HG03342 (cell line): ENCODE measurements at regions not wholly inside any gene's neighbourhood (a gene's known extent, or its start where the extent isn't known, plus 50 kb on each side); places are given as distances from the start of the nearest gene placed in this dataset.
"Not testable (repeated sequence)": the region's sequence is repeated elsewhere in the genome, so short reads cannot be mapped to it uniquely, and the experiment has no call there.

Experiments used
- ATAC-seq: cut with Tn5 transposase; IDR thresholded peaks from one replicate; pipeline ENCODE4 v1.9.1; 2021; ENCODE audit warnings: mild to moderate bottlenecking, moderate library complexity; ENCODE audit not compliant: unreplicated experiment

DNA sequence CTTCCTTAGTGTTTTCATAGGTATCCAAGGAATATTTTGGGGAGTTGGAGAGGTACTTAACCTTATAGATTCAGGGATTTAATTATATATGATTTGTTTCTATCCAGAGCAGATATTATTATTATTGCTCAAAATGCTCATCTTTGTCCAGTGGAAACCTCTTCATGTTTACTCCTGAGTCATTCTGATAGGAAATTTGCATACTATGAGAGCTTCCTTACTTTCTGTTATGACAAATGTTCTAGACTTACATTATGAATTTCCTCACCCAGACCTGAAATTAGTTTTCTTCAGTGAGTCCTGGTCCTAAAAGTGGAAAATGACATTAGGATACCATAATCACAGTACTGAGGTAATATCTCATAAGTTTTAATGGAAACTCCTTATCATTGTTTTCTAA is 57.5 kb upstream of the PLPPR5 start:
- peak; percentile 65 for ATAC-seq

DNA sequence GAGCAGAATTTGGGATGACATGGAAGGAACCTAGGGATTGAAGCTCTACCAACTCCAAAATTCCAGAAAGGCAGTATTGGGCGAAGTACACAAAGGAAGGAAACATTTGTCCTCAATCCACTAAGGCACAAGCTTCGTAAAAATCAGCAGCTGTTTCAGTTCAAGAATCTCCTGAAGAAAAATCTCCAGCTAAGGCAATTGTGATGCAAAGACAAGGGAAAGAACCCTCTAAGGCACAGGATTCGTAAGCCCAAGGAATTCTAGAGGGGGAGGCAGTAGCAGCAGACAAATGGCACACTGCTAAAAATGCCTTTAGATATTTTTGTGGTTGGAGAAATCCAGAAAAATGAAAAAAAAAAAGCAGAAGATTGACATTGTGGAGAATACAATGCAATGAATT is 64.5 kb upstream of the PLPPR5 start:
- ATAC-seq: no peak

DNA sequence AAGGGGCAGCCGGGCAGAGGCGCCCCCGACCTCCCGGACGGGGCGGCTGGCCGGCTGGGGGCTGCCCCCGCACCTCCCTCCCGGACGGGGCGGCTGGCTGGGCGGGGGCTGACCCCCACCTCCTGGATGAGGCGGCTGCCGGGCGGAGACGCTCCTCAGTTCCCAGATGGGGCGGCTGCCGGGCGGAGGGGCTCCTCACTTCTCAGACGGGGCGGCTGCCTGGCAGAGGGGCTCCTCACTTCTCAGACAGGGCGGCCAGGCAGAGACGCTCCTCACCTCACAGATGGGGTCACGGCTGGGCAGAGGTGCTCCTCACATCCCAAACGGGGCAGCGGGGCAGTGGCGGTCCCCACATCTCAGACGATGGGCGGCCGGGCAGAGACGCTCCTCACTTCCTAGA is 73.9 kb upstream of the PLPPR5 start:
- not testable (repeated sequence) for ATAC-seq

DNA sequence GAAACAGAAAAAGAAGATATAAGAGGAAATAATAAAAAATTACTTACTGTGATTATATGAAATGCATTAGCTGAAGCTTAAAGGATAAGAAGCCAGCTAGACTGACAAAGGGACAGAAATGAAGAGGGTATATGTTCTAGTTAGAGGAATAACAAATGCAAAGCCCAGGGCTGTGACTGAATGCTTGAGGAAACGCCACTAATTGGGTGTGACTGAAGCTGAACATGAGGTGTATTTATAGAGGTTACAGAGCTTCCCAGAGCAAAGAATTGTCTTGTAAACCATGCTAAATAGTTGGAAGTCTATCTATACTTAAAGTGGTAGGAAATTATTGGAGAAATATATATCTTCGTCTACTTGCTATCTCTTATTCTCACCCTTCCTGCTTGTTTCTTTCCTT is 77.7 kb upstream of the PLPPR5 start:
- ATAC-seq: no peak

DNA sequence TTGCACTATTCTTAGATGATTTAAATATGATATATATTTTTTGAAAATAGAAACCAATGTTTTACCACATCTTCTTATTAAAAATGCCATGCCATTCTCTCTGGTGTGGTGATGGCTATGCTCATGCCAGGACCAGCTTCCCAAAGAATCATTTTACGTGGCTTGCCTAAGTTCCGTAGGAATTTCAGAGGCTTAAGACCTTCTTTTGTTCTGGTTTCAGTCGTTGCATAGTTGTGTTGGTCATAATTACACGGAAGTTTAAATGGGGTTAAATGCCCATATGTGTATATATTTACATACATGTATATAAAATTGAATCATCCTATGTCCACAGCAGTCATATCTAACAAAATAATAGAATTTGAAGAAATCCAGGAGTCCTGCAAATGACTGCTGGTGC is 78.7 kb upstream of the PLPPR5 start:
- ATAC-seq: no peak

DNA sequence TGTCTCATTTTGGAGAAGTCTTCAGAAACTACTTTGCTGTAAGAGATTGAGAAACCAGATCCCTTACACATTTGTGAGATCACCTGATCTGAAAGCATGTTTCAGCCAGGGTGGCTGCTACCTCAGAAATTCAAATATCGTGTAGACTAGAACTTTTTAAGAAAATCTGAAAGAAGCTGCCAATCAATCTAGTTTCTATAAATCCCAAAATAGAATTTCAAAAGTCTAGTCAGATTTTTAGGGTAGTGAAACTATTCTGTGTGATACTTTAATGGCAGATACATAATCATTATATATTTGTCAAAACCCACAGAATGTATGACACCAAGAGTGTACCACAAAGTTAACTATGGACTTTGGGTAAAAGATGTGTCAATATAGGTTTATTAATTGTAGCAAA is 79.9 kb upstream of the PLPPR5 start:
- ATAC-seq: peak; percentile 75

DNA sequence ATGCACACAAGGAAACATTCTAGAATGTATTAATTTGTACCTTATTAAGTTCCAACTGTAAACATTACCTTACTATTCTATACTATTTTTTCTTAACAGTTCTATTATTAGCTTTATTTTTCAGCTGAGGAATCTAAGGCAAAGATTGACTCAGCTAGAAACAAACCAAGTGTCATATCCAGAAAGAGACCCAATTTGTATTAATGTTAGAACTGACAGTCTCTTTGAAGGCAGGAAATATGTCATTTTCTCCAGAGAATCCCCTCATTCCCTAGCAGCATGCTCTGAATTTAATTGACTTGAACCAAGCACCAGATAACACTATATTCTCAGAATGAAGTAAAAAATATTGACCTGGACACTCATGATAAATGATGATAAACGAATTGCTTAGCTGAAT is 81.4 kb upstream of the PLPPR5 start:
- ATAC-seq: no peak

DNA sequence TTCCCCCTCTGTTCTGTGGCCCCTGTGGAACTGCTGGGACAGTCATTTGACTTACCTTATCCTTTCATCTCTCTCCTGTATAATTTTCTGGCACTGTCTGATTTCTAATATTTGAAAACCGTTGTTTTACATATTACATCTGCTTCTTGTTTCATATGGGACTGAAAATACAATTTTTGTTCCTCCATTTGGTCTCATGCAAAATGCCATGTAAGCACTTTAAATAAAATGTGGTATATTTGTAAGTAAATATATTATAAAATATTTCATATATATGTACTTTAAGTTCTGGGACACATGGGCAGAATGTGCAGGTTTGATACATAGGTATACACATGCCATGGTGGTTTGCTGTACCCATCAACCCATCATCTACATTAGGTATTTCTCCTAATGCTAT is 93.9 kb upstream of the PLPPR5 start:
- ATAC-seq: no peak

DNA sequence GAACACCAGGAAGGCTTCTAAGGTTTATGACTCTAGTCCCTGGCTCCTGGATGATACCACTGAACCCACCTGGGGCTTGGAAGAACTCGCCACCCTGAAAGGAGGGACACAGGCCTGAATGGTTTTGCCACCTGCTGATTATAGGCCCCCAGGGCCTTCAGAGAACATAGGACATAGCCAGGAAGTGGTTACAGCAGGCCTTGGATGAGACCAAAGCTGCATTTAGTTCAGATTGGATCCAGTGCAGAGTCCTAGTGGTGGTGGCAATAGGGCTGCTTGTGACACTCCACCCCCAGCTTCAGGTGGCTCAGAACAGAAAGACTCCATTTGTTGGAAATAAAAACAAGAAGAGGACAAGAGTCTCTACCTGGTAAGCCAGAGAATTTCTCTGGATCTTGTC is 101.6 kb upstream of the PLPPR5 start:
- ATAC-seq: no peak

DNA sequence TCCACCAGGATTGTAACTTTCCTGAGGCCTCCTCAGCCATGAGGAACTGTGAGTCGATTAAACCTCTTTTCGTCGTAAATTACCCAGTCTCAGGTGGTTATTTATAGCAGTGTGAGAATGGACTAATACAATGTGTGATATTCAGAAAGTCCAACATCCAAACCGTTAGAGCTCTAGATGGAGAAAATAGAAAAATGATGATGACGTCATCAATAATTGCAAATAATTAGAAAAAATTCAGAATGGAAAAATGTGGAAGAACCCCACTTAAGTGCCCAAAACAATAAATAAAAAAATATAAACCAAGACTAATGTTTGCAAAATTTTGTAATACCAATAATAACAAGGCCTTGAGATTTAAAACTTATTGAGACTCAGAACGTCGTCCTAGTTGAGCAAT is 103.0 kb upstream of the PLPPR5 start:
- ATAC-seq: no peak

DNA sequence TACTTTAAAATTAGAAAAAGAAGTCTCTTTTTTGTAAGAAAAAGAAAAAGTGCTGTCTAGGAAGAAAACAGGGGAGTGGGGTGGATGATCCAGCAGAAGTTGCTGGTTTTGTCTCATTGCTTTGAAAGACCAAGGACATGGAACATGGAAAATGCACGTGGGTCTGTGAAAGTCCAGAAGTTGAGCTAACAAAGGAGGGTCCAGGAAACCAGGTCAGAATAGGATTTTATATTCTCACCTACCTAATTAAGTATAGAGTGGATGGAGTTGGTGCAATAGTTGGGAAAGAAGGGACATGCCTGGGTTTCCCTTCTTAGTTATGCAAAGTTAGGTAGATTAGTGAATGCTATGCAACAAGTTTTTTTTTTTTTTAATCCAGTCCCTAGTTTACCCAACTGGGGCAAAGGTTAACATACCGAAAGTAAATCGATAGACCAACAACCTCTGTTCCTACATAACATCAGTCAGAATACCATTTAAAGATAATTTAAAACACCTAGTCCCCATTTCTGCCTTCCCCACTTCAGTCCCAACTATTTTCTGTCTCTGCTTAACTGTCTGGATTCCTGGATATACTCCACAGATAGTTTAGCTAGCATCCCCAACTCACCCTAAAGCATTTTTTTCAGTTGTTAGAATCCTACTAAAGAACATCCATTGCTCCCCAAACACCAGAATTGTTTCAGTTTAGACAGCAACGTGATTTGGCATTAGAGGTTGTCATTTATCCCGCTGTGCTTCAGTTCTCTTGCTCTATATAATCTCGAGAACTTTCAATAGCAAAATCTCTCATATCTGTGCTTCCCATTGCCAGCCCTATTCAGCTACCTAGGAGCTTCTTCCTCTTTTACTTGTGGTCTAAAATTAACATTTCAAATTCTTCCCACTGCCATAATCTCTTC is 105.7 kb upstream of the PLPPR5 start:
- no peak for ATAC-seq

DNA sequence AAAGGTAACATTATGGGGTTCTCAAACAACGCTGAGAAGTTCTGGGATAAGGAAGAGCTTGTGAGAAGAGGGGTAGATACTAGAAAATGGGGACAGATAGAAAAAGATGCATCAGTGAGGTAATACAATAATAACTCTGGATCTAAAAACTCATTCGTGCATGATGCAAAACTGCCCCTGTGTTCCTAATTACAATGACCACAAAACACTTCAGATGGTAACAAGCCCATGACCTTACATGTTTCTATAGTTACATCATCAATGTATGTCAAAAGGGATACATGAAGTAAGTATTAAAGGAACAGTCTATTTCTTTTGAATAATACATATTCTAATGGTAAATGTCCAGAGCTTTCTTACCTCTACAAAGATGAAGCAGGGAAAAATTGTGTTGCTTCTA is 110.6 kb upstream of the PLPPR5 start:
- no peak for ATAC-seq

DNA sequence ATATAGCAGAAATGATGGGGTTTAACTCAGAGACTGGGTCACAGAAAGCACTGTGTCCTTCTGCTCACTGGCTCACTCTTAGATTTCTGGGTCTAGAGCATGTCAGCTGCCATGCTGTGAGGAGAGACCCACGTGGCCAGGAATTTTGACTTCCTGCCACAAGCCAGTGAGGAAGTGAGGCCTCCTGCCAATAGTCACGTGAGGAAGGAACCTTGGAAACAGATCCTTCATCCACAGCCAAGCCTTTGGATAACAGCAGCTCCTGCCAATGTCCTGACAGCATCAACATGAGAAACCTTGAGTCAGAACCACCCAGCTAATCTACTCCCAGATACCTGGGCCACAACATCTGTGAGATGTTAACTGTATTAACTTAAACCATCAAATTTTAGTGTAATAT is 114.5 kb upstream of the PLPPR5 start:
- ATAC-seq: no peak

DNA sequence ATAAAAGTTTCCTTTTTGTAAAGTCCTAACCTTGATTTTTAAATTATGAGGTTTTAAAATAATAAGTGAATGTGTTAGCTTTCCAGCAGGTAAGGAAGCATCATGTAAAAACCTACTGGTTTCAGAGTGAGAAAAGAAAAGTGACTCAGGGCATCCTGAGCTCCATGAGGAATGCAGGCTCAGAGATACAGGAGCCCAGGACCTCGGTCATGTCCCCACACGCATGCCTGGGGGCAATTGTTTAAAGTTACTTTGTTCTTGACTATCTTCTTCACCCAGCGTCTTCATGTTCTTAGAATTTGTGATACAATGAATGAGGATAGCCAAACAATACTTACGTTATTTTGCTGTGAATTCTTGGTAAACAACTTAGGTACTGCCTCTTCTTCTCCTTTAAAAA is 117.4 kb upstream of the PLPPR5 start:
- no peak for ATAC-seq

DNA sequence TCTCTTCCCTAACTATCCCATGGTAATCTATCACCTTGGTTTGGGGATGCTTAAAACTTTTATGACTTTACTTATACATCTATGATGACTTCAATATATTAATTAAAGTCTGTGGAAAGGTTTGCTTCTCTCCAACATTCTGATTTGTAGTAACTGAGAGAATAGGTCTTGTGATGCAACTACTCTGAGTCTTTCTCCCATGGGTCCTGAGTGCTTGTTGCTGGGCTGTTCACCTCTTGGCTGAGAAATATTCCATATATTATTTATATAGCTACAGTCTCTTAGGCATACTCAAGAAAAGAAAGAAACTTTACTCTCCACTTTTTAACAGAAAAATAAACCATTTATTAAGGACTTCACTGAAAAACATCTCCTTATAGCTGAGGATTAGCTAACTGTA is 119.3 kb upstream of the PLPPR5 start:
- ATAC-seq: no peak

DNA sequence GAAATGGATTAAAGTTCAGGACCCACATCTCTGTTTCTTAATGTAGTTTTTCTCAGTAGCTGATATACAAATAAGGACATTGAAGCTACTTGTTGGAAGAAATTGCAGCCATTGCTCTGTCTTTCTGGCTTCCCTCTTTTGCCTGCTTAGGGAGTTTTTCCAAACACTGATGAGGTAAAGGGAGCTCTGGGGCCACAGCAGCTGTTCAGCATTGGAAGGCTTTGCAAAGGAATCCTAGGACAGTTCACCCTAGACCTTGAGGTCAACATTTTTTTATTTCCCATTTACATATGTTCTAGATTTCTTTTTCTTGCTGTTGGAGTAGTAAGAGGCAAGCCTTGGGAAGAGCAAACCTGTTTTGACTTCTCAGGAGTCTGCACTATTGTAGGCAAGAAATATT is 126.9 kb upstream of the PLPPR5 start:
- ATAC-seq: no peak

DNA sequence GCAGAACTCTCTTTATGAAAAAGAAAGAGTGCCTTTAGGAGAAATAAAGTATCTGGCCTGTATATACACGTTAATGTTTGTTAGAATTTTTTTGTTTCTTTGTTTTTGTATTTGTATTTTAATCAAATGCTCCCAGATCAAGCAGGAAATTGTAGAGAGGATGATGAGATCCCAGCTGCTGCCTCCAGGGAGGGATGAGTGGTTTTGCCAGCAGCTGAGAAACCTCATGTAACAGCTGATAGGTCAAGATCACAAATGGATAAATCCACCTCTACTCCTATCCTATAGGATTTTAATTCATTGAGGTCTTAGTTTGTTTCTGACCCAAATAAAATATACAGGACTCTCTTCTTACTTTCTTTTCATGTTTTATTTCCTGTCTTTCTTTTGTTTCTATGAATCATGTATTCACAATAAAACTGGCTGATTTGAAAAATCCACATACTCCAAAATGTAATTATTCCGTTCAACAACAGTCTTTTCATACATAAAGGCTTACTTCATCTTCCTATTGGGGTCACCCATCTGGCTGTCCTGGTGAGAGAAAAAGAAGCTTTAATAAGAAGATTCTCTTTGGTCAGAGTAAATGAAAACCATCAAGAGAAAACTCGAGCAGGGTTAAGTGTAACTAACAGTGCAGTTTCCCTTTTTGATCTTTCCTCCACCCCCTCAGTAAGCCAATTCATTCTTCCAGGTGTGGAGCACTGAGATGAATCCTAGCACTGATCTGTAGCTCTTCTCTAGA is 129.3 kb upstream of the PLPPR5 start:
- ATAC-seq: no peak

DNA sequence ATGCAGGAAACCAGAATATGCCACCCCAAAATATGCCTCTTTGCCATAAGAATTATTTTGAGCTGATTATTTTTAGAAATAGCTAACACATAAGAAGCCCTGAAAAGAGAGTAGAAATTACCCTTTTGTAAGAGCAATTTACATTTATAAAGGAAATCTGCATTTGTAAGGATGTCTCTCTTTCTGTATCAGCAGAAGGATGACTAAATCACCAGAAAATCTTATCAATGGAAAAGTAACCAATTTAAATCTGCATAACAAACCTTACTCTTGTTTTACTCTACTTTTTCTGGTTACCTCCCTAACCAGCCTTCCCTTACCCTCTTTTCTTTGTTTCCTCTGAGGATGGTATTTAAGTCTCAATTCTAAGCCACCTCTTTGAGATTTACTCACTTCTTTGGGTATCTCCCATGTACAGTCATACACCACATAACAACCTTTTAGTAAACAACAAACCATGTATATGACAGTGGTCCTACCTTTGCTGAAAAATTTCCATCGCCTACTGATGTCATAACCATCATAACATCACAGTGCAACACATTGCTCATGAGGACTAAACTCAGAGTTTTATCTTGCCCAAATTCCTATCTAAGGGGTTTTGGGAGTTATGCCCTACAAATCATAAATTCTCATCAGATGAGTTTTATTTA is 126.6 kb upstream of the PLPPR4 start:
- ATAC-seq: no peak

DNA sequence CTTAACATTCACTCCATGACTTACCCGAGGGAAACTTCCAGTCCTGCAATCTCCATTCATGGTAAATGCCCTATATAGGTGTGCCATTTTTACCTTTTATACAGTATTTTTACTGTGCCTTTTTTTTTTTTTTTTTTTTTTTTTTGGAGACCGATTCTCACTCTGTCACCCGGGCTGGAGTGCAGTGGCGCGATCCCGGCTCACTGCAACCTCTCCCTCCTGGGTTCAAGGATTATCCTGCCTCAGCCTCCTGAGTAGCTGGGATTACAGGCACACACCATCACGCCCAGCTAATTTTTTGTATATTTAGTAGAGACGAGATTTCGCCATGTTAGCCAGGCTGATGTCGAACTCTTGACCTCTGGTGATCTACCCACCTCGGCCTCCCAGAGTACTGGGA is 124.4 kb upstream of the PLPPR4 start:
- no peak for ATAC-seq

DNA sequence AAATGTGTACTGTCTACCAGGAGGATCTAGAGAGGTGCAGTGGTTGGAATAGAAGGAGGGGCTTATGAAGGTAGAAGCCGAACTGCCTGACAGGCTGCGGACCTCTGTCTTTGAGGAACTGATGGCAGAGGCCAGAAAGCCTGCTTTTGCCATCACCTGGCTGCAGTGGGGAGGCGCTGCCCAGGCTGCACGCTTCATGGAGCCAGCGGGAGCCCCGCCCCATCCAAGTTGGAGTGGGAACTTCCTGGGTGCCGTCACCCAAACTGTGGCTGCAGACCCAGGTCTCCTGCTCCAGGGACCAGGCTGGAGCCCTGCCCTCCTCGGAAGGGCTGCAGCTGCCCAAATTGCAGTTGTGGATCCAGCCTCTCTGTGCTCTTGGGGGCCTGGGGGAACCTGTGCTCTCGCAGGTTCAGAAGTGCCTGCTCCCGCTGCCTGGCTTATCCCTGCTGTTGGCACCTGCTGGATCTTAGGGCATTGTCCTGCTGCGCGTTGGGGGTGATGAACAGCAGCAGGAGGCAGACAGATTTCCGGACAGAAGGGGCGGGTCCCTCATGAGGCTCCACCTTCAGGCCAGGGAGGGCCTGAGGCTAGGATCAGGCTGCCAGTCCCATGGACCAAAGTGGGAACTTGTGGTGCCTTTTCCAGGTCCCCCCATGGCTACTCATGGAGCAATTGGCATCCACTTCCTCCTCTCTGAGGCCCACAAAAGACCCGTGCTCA is 118.0 kb upstream of the PLPPR4 start:
- no peak for ATAC-seq

DNA sequence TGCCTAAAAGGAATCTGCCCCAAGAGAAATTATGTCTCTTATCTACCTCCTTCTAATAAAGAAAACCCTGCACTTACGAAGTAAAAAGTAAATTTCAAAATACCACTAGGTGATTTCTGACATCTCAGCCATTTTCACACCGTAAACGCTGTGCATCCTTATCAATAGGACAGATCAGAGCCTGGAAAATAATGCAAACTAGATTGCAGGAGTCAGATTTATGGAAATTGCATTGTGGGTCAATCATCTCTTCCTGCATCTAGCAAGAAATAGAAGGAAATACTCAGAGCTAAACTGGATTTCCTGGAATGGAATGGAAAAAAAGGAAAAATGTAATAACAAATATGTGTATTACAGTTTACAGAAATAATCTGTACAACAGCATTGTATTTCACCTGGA is 114.3 kb upstream of the PLPPR4 start:
- ATAC-seq: no peak
